IPS-18c (cell line): ENCODE measurements at regions not wholly inside any gene's neighbourhood (a gene's known extent, or its start where the extent isn't known, plus 50 kb on each side); places are given as distances from the start of the nearest gene placed in this dataset.
"Not testable (repeated sequence)": the region's sequence is repeated elsewhere in the genome, so short reads cannot be mapped to it uniquely, and the experiment has no call there.

Experiments used
- H3K4me3 ChIP-seq: 2 replicates; pipeline ENCODE4 v1.7.0; 2013; ENCODE audit warnings: low read depth, mild to moderate bottlenecking, low read length, moderate library complexity; ENCODE audit not compliant: insufficient read depth
- H3K9me3 ChIP-seq: one replicate; pipeline ENCODE4 v1.6.1; 2013; ENCODE audit warnings: mild to moderate bottlenecking, low read length, moderate library complexity; ENCODE audit not compliant: control insufficient read depth, insufficient read depth

DNA sequence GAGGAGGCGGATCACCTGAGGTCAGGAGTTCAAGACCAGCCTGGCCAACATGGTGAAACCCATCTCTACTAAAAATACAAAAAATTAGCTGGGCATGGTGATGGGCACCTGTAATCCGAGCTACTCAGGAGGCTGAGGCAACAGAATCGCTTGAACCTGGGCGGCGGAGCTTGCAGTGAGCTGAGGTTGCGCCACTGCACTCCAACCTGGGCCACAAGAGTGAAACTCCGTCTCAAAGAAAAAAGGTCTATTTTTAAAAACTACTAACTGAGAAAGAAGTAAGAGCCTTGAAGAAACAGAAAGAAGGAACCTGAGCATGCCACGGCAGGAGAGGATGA lies 95.7 kb upstream of the DLG1 start:
- H3K9me3 ChIP-seq, H3K4me3 ChIP-seq: not testable (repeated sequence)

DNA sequence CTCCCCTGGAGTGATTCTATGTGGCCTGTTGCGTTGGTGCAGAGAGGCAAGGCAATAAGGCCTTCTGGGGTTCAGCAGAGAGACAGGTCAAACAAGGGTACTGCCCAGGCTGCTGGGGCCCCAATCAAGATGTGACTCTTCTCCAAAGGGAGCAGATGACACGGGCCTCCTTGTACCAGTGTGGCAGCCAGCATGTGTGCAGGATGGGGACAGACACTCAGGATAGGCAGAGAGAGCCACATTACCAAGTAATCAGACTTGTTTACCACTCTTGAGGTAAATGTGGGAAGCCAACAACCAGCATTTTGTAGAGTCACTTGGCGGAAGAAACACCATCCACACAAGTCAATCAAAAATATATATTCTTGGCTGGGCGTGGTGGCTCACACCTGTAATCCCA lies 95.3 kb upstream of the DLG1 start:
- H3K9me3 ChIP-seq, result no peaks in the 10 kb centered on the region
- no peak overlapping the region for H3K4me3 ChIP-seq

DNA sequence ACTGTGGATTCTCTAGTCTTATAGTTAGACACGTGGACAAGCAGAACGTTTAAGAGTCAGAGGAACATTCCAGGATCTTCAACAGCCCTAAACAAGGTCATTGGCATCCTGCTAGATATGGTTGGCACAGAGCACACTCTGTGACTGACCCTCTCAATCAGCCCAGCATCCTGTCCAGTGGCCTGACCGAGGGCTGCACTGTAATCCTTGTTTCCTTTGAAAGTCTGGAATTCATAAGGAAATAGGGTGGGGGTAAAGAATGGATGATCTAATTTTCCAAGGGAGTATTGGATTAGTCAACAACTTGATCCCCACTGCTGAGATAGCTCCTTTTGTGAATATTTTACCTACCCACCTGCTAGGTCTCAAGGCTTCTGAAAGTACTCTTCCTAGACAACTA lies 94.5 kb upstream of the DLG1 start:
- Histone ChIP-seq H3K4me3 (no peak overlapping the region), H3K9me3 (no peaks in the 10 kb centered on the region)

DNA sequence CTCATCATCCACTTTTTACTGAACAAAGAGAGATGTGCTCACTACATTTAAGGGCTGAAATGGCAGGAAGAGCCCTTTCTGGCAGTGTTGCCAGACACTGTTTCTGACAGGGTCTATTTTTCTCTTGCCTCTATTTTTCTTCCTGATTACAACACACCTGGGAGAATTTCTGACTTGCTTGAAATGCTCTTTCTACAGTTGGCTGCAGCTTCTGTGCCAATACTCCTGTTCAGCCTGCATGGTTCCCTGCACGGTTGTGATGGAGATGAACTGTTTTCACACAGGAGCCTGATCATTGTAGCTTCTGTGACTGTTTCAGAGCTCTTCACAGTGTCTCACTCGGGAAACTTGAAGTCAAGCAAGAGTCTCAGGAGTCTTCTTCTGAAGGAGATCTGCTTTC lies 83.0 kb upstream of the DLG1 start:
- H3K9me3 ChIP-seq, result no peaks in the 10 kb centered on the region
- H3K4me3 ChIP-seq, result no peak overlapping the region

DNA sequence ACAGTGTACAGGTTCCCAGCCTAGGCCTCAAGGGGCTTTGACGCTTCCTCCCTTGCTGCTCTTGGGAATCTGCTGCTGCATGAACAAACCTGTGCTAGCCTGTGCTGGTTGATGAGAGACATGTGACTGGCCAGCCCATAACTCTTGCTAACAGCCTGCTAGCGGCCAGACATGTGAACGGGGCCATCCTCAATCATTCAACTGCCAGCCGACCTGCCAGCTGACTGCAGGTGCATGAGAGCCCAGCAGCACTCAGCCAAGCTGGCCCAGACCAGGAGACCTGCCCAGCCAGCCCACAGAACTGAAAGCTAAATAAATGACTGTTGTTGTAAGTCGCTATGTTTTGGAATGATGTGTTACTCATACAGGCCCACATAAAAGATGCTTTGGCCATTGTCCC lies 82.4 kb upstream of the DLG1 start:
- H3K4me3 ChIP-seq, result no peak overlapping the region

DNA sequence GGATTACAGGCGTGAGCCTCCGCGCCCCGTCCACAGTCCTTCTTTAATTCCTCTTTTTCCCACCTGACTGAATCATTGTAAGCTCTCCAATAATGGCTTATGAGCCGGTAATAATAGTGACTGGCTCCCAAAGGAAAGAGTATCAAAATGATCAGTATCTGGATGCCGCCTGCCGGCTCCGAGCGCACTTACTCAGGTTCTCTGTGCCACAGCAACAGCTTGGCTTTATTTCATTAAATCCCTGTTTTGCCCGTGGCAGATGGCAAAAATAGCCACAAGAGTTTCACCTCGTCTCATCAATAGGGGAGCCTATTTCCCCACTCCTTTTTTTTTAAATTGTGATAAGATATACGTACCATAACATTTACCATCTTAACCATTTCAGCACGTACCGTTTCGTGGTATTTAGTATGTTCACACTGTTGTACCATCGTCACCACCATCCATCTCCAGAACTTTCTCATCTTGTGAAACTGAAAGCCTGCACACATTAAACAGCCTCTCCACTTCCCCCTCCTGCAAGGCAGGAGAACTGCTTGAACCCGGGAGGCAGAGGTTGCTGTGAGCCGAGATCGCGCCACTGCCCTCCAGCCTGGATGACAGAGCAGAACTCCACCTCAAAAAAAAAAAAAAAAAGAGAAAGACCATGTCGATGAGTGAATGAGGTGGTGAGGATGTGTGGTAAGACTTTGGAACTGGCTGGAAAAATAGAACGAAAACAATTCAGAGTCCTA lies 80.7 kb upstream of the DLG1 start:
- Histone ChIP-seq H3K9me3 (no peaks in the 10 kb centered on the region), H3K4me3 (no peak overlapping the region)

More for the DNA sequence above, 82.4 kb upstream of the DLG1 start:
- H3K9me3 ChIP-seq, result no peaks in the 10 kb centered on the region

DNA sequence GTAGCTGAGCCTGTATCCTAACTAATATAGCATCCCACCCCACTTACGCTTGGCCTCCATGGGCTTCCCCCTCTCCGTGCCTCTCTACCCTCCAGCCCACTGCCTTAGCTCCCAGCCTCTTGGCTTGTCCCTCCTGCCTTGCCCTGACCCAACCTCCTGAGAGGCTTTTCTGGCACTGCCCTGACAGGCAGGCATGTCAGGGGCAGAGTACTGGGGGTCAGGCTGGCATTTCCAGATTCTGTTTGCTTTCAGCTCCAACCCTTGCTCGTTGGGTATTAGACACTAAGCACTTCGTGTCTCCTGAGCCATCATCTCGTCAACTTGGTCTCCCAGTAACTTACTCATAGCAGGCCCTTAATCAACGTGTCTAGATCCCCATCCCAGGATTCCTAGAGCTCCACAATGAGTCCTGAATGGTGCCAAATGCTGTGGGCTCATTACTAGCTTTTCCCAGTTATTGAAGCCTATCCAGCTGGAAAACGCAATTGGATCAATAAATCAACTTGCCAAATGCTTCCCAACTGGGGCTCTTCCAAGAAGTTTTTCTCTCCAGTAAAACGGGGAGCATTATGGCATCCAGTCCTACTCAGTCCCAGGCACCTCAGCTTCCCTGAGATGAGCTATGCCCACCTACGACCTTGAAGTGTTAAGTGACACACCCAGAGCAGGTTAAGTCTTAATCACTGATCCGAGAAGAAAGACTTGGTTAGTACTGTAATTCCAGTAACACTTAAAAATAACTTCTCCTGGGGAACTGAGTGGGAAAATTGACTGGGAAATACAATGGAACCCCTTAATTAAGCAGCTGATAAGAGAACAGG lies 78.5 kb upstream of the DLG1 start:
- H3K4me3 ChIP-seq, result no peak overlapping the region
- no peaks in the 10 kb centered on the region for H3K9me3 ChIP-seq

DNA sequence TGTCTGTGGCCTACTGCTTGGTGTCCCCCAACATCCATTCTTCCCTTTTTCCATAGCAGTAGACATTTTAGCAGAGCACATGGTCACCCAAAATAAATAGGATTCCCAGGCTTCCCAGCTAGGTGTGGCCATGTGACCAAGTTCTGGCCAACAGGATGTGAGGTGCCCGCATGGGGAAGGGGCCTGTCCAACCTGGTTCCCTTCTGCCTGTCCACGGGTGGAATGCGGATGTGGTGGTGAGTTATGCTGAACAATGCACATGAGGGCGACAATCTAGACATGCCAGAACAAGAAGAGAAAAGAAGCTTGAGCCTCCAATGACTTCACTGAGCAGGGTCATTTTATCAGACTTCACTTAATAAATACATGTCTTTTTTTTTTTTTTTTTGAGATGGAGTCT lies 77.6 kb upstream of the DLG1 start:
- Histone ChIP-seq H3K9me3 (no peaks in the 10 kb centered on the region), H3K4me3 (no peak overlapping the region)

DNA sequence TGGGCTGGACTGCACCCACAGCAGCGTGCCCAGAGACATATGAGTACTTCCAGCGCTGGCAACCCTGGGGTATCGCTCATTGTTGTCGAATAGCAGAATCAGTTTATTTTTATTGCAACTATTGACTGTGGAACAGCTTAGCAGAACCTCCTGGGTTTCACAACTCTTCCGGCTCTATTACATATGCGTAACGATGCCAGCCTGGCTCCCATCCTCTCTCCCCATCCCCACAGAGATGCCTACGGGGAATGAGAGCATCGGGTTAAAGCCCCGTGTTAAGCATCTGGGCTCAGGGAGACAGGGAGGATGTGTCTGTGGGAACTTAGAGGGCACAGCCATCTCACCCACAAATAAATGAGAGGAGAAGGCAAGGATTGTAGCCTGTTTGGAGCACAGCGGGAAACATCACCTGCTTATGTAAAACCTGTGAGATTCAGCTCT lies 76.6 kb upstream of the DLG1 start:
- Histone ChIP-seq H3K9me3 (no peaks in the 10 kb centered on the region), H3K4me3 (no peak overlapping the region; the same call in 1 of the 2 replicates)

DNA sequence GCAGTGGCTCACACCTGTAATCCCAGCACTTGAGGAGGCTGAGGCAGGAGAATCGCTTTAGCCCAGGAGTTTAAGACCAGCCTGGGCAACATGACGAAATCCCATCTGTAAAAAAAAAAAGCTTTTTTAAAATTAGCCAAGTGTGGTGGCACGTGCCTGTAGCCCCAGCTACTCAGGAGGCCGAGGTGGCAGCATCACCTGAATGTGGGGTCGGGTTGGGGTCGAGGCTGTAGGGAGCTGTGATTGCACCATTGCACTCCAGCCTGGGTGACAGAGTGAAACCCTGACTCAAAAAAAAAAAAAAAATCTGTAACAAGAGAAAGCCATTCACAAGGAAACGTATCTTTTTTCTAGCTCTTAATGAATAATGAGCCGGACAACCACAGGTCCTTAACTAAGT lies 74.7 kb upstream of the DLG1 start:
- Histone ChIP-seq H3K4me3 (no peak overlapping the region), H3K9me3 (no peaks in the 10 kb centered on the region)

DNA sequence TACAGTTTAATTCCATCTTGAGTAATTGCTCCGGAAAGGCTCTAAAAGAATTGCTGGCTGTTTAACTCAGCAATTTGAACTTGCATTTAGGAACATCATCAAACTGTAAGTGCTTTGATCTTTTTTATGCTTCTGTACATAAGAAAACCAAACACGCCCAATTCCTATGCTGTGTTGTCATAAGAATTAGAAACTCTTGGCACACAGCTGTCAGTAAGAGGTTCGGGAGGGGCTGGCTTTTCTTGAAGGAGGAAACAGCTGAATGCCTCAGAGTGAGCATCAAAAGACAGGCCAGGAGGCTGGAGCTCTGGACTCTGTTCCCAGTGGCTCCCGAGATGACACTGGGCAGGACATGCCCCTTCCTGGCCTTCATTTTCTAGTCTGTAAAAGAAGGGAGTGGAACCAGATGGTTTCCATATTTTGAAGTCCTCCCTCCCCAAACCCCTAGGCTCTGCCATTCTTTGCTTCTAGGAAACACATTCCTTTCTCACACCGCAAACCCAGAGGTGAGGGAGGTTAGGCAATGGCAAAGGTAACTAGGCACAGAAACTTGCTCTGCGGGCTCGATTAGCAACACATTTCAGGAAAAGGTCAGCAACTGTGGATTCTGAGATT lies 73.7 kb upstream of the DLG1 start:
- Histone ChIP-seq H3K9me3 (no peaks in the 10 kb centered on the region), H3K4me3 (no peak overlapping the region)

DNA sequence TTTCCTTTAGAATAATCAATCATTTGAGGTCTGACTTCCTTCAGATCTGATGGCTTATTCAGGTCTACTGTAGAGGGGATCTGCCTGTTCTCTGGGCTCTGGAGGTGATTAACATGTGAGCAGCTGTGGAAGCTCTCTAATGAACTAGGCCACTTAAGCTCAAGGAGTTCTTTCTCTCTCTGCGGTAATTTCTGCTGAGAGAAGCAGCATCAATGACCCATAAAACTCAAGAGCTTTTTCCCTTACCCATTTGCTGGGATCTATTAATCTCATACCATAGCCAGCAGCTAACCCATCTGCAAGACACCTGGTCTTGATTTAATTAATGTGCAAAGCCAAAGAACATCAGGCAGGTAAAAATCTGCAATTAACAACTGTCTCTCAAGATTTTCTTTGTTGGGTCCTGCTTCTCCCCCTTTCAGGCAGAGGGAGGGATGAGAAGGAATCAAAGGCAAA lies 73.2 kb upstream of the DLG1 start:
- Histone ChIP-seq H3K4me3 (no peak overlapping the region), H3K9me3 (no peaks in the 10 kb centered on the region)

DNA sequence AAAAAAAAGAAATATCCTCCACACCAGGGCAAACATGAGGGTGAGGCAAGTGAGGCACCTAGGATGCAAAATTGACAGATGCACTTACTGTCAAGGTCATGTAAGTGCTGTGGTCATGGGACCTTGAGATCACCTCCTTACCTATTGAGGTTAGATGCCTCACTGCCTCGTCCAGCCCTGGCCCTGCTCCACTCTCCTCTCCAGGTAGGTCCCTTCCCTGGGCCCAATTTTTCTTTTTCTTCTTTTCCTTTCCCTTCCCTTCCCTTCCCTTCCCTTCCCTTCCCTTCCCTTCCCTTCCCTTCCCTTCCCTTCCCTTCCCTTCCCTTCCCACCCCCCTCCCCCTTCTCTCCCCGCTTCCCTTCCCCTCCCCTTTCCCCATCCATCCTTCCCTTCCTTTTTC lies 71.1 kb upstream of the DLG1 start:
- H3K4me3 ChIP-seq, result no peak overlapping the region

DNA sequence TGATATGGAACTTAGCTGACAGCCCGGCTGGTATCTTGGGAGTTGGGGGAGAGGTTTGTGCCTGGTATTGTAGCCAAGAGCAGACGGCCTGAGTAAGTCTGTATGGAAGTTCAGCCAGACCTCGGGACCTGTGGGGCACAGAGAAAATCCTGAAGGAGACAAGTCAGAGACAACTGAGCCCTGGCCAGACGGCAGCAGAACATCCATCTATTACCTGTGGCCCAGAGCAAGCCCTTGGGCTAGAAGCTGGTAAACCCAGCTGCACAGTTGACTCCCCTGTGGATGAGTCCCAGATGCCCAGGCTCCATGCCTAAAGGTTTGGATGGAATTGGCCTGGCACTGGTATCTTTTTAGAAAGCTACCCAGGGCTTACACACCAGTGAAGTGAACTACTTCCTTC lies 70.4 kb upstream of the DLG1 start:
- Histone ChIP-seq H3K4me3 (no peak overlapping the region), H3K9me3 (no peaks in the 10 kb centered on the region)

More for the DNA sequence above, 71.1 kb upstream of the DLG1 start:
- no peaks in the 10 kb centered on the region for H3K9me3 ChIP-seq

DNA sequence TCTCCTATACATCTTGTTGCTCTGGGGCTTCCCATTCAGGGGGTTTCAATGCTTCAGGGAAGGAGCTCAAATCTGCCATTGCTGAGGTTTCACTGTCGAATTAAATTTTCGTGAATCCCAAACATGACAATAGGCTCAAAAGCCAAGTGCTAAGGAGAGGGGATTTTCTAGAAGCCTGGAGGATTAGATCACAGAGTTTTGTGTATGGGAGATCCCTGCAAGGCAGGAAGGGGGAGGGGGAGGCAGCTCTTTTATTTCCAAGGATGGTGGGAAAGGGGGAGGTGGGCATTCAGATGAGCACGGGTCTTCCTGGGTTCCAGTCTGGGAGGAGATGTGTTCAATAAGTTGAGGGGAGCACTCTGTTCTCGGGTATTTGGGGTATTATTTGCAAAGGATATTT lies 69.9 kb upstream of the DLG1 start:
- Histone ChIP-seq H3K4me3 (no peak overlapping the region), H3K9me3 (peaks cover 3% of the 10 kb centered on the region)

DNA sequence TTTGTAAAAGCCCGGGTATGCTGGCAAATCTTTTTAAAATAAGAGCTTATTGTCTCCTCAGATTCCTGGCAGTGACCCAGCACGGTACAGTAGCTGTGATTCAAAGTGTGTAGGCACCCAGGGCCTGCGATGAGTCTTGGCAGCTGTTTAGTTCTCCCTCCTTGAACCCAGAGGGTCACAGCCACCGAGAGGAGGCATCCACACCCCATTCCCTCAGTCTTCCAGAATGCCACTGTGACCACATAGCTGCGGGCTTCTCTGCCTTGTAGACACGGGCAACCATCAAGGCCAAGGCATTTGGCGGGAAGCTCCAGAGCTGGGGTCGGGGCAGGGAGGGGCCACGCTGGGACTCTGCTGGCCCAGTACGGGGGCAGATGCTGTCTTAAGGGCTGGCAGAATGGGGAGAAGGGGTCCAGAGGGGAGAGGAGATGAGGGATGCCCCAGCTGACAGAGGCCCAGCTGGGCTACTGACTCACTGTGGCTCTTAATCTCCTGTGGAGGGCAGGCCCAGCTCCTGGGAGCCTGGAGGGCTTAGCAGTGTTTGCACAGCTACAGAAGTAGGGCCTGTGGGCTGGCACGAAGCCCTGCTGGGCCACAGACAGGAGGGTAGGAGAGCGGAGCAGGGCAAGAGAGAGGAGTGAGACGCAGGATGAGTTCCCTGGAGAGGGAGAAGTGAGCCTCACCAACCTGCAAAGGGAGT lies 68.8 kb upstream of the DLG1 start:
- H3K4me3 ChIP-seq, result no peak overlapping the region
- H3K9me3 ChIP-seq, result peaks cover 3% of the 10 kb centered on the region

DNA sequence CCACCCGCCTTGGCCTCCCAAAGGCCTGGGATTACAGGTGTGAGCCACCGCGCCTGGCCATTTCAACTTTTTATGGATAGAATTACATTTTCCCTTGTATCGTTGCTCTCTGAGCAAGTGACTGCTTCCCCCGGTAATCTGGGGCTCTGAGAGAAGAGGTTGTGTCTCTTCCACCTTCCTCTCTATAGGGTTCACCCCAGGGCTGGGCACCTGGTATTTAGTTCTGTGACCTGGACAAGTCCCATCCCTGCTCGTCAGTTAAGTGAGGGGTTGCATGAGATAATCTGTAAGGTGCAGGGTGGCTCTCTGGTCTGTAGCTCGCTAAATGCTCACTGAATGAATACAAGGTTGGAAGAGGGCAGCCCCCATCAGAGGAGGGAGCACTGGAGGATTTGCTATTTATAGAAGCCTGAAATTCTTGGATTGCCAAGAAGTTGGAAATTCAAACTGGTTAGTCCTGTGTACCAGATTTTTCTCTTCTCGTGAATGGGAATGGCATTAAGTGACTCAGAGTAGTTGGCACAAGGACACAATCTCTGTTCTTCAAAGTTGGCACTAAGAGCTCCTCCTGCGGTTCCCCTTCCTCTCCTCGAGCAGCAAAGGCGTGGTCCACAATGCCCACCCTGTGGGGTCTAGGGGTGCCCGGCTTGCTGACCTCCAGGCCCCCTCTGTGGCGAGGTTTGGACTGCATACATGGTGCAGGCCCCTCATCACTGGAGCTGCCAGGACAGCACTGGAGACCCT lies 68.1 kb upstream of the DLG1 start:
- H3K9me3 ChIP-seq, result peaks cover 3% of the 10 kb centered on the region
- H3K4me3 ChIP-seq, result no peak overlapping the region
